NCI-H226 (cell line): ENCODE measurements at regions not wholly inside any gene's neighbourhood (a gene's known extent, or its start where the extent isn't known, plus 50 kb on each side); places are given as distances from the start of the nearest gene placed in this dataset.

Experiments used
- DNase-seq: peaks from one replicate; pipeline ENCODE4 v3.0.0-alpha.2; 2015

GRCh38 chr13:32914686-32915085 is 101.5 kb upstream of the KL start:
- DNase-seq: no peak

DNA sequence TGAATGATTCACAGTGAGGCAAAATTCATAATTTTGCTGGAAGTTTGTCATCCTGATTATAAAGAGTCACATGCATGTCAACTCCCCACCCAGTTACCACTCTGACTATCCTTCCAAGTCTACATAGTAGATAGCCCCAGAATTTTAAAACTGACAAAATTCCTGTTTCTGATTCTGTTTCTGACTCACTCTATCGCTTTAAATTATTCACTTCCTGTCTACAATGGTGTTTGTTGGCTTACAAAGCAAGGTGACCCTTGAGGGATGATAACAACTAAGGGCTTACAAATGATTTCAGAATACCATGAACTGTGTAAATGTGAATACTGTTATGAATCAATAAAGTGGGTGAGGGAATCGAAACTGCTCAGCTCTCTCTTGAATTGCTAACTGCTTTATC is 98.7 kb upstream of the KL start:
- no peak for DNase-seq

- DNase-seq: no peak
Measured at GRCh38 chr13:32923725-32924124, 92.5 kb upstream of the KL start.

DNA sequence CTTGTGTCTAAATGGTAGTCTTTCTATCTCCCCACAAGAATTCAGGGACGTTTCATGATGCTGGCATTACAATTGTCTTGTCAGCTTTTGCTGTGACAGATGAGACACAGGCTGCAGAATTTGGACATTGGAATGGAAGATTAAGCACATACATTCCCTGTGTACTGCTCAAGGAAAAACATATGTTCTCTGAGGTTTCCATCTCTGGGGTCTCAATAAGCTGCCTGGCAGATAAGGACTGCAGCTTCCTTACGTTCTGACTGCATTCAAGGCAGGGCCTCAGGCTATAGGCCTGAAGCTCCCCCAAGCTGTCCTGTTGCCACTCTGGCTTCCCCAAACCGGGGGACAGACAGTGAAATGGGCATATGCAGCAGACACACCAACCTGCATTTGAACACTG is 91.3 kb upstream of the KL start:
- no peak for DNase-seq

GRCh38 chr13:32925506-32925905 is 90.7 kb upstream of the KL start:
- no peak for DNase-seq

DNA sequence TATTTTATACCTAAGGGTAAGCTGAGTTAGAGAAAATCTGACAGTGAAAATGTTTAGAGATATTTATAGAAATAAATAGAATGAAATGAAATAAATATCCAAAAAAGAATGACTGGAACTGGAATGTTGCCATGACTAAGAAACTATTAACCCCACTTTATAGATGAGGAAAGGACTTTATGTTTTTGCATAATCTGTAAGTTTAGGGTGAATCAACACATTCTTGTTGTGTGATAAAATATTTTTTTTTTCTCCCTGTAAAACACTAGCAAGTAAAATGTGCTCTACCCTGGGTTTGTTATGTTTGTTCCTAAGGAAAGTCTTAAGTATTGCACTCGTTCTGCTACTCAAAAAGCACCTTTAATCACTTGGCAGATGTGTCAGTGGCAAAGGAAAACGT is 83.8 kb upstream of the KL start:
- no peak for DNase-seq

DNA sequence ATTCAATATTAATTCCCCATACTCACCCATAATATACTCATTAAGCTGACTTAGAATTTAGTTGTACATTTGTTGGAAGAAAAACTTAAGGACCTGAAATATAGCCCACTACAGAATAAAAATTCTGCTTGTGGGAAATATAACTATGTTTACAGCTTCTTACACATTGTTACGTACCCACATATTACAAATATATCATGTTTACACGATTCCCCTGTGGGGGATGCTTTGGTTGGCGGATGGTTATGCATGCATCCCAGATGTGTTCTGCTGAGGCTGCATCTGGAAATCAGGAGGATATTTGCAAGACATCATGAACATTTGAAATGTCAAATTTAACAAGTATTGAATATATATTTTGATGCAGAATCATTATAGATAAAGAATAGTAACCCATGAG is 79.5 kb upstream of the KL start:
- DNase-seq: no peak

GRCh38 chr13:32938314-32938713 is 77.9 kb upstream of the KL start:
- DNase-seq: no peak

GRCh38 chr13:32938907-32939306 is 77.3 kb upstream of the KL start:
- no peak for DNase-seq

GRCh38 chr13:32940601-32941000 is 75.6 kb upstream of the KL start:
- DNase-seq: no peak

DNA sequence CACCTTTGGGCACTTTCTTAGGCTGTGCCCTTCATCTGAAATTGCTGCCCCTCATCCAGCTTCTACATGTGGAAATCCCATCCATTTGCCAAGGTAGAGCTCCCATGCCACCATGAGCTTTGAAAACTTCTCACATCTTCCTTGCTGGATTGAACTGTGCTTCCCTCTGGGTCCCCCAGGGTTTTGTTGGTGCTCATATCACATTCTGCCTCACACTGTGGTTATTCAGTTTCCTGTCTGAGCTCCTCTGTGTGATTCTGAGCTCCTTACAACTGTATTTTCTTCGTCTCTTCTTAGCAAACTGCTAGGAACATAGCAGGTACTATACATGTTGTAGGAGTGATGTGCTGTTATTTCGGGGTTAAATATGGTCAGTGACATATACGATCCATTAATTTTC is 74.9 kb upstream of the KL start:
- DNase-seq: no peak

- no peak for DNase-seq
Measured at GRCh38 chr13:32946558-32946957, 69.7 kb upstream of the KL start.

DNA sequence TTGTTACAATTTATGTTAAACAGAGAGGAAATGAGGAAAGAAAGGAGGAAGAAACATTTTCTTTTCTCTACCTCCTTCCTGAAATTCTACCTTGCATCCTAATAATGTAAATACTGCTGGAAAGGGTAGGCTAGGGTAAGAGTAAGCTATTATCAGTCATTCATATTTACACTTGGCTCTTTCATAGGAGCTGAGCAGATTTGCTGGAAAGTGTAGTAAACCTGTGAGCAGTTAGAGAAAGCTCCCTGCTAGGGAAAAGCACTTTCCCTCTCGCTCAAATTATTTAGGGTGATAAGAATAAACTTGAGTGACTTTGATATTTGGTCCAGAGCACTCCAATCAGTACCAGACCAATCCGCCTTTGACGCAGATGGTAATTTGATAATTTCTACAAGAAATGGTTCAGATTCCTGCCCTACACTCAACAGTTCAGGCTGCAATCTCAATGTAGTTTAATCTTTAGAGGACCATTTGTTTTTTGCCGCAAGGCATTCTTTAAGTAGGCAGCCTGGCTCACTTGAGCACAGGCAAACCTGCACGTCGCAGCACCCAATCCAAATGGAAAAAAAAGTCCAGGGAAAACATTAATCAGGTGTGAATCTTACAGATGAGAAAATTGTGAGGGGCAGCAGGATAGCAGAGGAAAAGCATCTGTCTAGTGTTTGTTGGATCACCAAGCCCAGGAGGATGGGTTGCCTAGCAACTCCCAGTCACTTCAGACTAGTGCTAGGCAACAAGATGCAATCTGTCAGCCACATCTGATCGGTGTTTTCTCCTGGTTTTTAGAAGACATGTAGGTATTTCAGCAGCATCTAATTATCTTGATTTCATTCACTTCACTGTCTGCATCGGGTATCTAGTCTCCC is 68.6 kb upstream of the KL start:
- no peak for DNase-seq

- DNase-seq: no peak
Measured at GRCh38 chr13:32949820-32950219, 66.4 kb upstream of the KL start.

DNA sequence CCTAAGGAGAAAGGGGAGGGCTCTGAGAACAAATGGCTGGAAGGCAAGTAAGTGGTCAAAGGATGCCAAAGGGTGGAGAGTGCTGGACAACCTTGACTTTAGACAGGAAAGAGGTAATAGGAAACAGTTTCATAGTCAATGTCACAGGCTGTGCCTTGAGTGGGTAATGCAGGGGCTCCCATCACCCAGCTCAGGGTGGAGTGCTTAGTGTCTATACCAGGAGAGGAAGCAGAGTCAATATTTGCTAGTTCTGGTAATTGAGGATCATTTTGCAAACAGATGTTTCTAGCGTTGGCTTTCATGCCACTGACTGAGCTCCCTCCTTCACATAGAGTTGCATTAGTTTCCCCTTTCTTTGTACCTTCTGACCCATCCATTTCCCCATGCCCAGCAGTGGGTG is 64.6 kb upstream of the KL start:
- DNase-seq: no peak

- no peak for DNase-seq
Measured at GRCh38 chr13:32955881-32956594, 60.2 kb upstream of the KL start.

DNA sequence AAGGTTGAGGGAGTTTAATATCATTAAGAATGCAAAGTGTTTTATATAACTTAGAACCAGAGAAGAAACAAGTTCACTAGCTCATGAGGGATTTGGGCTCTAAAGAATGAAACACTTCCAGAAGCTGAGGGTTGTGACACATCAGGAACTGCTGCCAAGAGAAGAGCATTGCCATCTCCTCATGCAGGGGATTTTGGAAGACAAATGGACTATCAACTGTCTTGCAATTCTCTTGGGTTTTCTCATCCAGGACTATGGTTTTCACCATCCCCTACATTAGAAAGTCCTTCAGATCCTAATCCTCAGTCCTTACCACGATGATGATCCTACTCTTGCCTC is 59.7 kb upstream of the KL start:
- DNase-seq: no peak

- no peak for DNase-seq
Measured at GRCh38 chr13:32960626-32961025, 55.6 kb upstream of the KL start.

GRCh38 chr13:32961724-32962123 is 54.5 kb upstream of the KL start:
- DNase-seq: no peak

DNA sequence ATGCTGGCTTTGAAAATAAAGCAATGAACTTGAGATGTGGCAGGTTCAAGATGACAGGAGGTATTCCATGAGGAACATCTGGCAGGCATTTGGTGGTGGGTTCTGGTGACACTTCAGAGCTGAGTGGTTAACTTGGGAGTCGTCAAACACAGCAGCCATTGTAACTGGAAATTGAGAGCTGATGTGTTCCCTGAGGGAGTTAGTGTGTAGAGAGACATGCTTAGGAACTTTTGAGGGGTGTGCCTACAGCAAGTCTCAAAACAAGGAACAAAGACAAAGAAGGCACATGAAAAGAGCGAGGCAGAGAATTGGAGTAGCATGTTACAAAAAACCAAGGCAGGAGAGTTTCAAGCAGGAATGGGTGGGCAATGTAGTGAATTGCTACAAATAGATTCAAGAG is 53.9 kb upstream of the KL start:
- DNase-seq: no peak

GRCh38 chr13:32964987-32965386 is 51.2 kb upstream of the KL start:
- no peak for DNase-seq
